DND-41 (cell line): ENCODE measurements at regions not wholly inside any gene's neighbourhood (a gene's known extent, or its start where the extent isn't known, plus 50 kb on each side); places are given as distances from the start of the nearest gene placed in this dataset.

Source experiments
- ATAC-seq: fragments of 200-7000 bp; cut with Tn5 transposase; 3 replicates; pipeline ENCODE4 v1.9.1; 2021; ENCODE audit warnings: low read depth; ENCODE audit not compliant: insufficient read depth
- DNase-seq: peaks from one replicate; pipeline ENCODE4 v3.0.0-alpha.2; 2020
- H2AFZ ChIP-seq: 2 replicates; pipeline ENCODE4 v1.6.0; 2012; ENCODE audit warnings: low read depth, low read length
- H3K27ac ChIP-seq: 2 replicates; pipeline ENCODE4 v1.5.1; 2012; ENCODE audit warnings: low read length, inconsistent platforms
- H3K27me3 ChIP-seq: fragments of 200-600 bp; sonication (generic); 2 replicates; pipeline ENCODE4 v1.6.0; 2012; ENCODE audit warnings: low read length, mild to moderate bottlenecking, inconsistent platforms; ENCODE audit not compliant: insufficient read depth, poor library complexity
- H3K36me3 ChIP-seq: 2 replicates; pipeline ENCODE4 v1.5.1; 2012; ENCODE audit warnings: low read length, inconsistent platforms; ENCODE audit not compliant: insufficient read depth
- H3K4me1 ChIP-seq: 2 replicates; pipeline ENCODE4 v1.5.1; 2012; ENCODE audit warnings: mild to moderate bottlenecking, low read length; ENCODE audit not compliant: insufficient read depth
- H3K4me2 ChIP-seq: 2 replicates; pipeline ENCODE4 v1.6.0; 2012; ENCODE audit warnings: mild to moderate bottlenecking, moderate library complexity, low read length, inconsistent platforms; ENCODE audit not compliant: insufficient read depth
- H3K4me3 ChIP-seq, 2 experiments: fragments of 200-600 bp in 1 of 2; shearing (Covaris generic) in 1 of 2; 2 replicates each; pipeline ENCODE4 v1.5.1; 2012 to 2016; ENCODE audit warnings: inconsistent platforms in 2 of 2, low read length in 2 of 2, mild to moderate bottlenecking in 2 of 2, low read depth in 1 of 2, moderate library complexity in 1 of 2
- H3K79me2 ChIP-seq: 2 replicates; pipeline ENCODE4 v1.6.0; 2012; ENCODE audit warnings: low read length, inconsistent platforms; ENCODE audit not compliant: insufficient read depth
- H3K9ac ChIP-seq: 2 replicates; pipeline ENCODE4 v1.6.0; 2012; ENCODE audit warnings: low read depth, mild to moderate bottlenecking, inconsistent platforms, low read length, moderate library complexity
- H3K9me3 ChIP-seq: 2 replicates; pipeline ENCODE4 v1.5.1; 2012; ENCODE audit warnings: low read length, moderate library complexity, mild to moderate bottlenecking, inconsistent platforms; ENCODE audit not compliant: insufficient read depth, severe bottlenecking
- H4K20me1 ChIP-seq: 2 replicates; pipeline ENCODE4 v1.6.0; 2012; ENCODE audit warnings: low read length; ENCODE audit not compliant: insufficient read depth
- EZH2 ChIP-seq: IDR thresholded peaks from 3 replicates; pipeline ENCODE4 v1.6.1; 2012; ENCODE audit warnings: borderline replicate concordance, low read depth, mild to moderate bottlenecking, moderate library complexity, low read length, inconsistent platforms; ENCODE audit not compliant: severe bottlenecking
- TF ChIP-seq, protein P1 (sequence below): IDR thresholded peaks from 2 replicates; pipeline ENCODE4 v1.5.1; 2012; ENCODE audit warnings: borderline replicate concordance, low read length, moderate library complexity, mild to moderate bottlenecking; ENCODE audit not compliant: poor library complexity, severe bottlenecking; ENCODE audit errors: extremely low read depth

DNA sequence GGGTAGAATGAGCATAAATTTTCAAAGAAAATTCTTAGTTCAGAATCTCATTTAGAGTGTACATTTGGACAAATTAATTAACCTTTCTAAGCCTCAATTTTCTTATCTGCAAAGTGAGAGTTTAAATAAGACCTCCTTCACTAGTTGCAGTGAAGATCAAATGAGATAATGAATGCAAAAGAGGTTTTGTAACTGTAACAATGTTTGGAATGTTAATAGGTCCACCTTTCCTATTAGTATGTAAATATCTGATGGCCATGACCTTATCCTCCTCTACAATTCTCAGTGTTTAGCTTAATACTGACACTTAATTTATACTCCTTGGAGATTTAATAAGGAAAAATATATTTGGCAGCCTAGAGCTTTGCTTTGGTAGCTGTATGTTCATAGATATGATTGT, 138.8 kb downstream of the GABRG1 start:
- no peak for DNase-seq
- H3K79me2 ChIP-seq = no peaks in the 10 kb centered on the region

DNA sequence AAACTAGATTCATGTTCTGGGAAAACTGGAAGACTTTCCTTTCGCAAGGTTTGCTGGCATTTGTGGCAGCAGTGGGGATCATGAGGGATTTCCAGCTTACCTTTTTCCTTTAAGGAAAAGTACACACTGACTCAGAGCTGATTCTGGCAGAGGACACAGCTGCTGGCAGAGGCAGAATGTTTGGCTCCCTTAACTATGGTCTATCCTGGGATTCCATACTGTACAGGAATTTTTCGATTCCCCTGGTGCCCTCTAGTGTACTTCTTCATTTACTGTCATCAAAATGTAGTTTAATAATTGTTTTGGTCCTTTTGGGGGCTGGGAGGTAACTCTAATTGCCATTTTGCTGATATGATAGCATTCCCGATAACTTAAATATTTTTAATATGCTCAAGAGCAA, 152.7 kb downstream of the GABRG1 start:
- Histone ChIP-seq H3K9ac (no peak overlapping the region), H3K4me1 (no peaks in the 10 kb centered on the region), H3K79me2 (no peaks in the 10 kb centered on the region), H2AFZ (no peak overlapping the region), H3K27ac (no peak overlapping the region), H3K9me3 (peaks cover 11% of the 10 kb centered on the region), H3K4me2 (no peak overlapping the region), H3K27me3 (no peaks in the 10 kb centered on the region), H4K20me1 (no peaks in the 10 kb centered on the region), H3K4me3 (no peak overlapping the region), H3K36me3 (no peaks in the 10 kb centered on the region)
- DNase-seq (no peak), ATAC-seq (no peak)
- TF ChIP-seq, protein P1, sequence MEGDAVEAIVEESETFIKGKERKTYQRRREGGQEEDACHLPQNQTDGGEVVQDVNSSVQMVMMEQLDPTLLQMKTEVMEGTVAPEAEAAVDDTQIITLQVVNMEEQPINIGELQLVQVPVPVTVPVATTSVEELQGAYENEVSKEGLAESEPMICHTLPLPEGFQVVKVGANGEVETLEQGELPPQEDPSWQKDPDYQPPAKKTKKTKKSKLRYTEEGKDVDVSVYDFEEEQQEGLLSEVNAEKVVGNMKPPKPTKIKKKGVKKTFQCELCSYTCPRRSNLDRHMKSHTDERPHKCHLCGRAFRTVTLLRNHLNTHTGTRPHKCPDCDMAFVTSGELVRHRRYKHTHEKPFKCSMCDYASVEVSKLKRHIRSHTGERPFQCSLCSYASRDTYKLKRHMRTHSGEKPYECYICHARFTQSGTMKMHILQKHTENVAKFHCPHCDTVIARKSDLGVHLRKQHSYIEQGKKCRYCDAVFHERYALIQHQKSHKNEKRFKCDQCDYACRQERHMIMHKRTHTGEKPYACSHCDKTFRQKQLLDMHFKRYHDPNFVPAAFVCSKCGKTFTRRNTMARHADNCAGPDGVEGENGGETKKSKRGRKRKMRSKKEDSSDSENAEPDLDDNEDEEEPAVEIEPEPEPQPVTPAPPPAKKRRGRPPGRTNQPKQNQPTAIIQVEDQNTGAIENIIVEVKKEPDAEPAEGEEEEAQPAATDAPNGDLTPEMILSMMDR = no peak
- TF ChIP-seq EZH2 = no peak

More for the DNA sequence above, 138.8 kb downstream of the GABRG1 start:
- TF ChIP-seq, protein P1 = no peak
- TF ChIP-seq EZH2 = no peak
- H4K20me1 ChIP-seq = no peaks in the 10 kb centered on the region
- no peak overlapping the region for H3K4me2 ChIP-seq
- H3K9me3 ChIP-seq = no peaks in the 10 kb centered on the region
- H3K4me3 ChIP-seq = no peak overlapping the region
- ATAC-seq = no peak
- no peaks in the 10 kb centered on the region for H3K27me3 ChIP-seq
- H3K4me1 ChIP-seq = no peaks in the 10 kb centered on the region
- no peak overlapping the region for H2AFZ ChIP-seq
- H3K27ac ChIP-seq = no peak overlapping the region
- no peaks in the 10 kb centered on the region for H3K36me3 ChIP-seq
- H3K9ac ChIP-seq = no peak overlapping the region

DNA sequence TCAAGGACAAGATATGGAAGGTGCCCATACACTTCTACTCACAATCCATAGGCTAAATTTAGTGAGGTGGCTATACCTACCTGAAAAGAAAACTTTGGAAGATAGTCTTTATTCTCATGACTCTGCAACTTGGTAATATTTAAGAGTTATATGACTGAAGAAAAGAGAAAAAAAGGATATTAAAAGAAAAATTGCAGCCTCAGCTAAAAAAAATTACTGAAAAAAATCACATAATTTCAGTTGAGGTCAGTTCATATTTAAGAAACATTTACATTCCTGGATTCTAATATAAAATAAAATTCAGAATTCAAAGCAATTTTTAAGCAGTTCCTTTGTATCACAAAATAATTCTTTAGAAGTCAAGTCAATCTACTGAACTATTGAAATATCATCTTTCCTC, 166.5 kb downstream of the GABRG1 start:
- H3K36me3 ChIP-seq = no peaks in the 10 kb centered on the region
- no peak overlapping the region for H3K4me3 ChIP-seq
- ATAC-seq = no peak
- H2AFZ ChIP-seq = no peak overlapping the region
- H3K9me3 ChIP-seq = no peaks in the 10 kb centered on the region
- H3K27me3 ChIP-seq = no peaks in the 10 kb centered on the region
- no peaks in the 10 kb centered on the region for H3K79me2 ChIP-seq
- H4K20me1 ChIP-seq = no peaks in the 10 kb centered on the region
- no peaks in the 10 kb centered on the region for H3K4me1 ChIP-seq
- TF ChIP-seq, protein P1 = no peak
- no peak for TF ChIP-seq EZH2
- no peak overlapping the region for H3K4me2 ChIP-seq
- no peak overlapping the region for H3K9ac ChIP-seq
- DNase-seq = no peak
- no peak overlapping the region for H3K27ac ChIP-seq

DNA sequence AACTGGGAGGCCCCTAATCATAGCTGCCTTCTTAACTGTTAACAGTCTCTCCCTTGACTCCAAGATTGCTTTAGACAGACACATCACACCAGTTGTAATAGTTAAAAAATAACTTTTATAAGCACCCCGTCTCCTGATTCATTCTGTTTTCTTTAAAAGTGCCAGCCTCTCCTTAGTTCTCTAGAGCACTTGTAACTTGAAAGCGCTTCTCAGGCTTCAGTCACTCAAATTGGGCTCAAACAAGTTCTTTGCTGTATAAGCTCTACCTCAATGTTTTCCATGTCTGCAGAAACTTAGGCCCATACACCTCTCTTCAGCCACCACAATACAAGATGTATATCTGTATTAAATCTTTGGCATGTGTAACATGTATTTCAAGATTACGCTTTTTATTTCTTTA, 169.6 kb downstream of the GABRG1 start:
- Histone ChIP-seq H3K27me3 (no peaks in the 10 kb centered on the region), H3K4me1 (no peaks in the 10 kb centered on the region), H3K36me3 (no peaks in the 10 kb centered on the region), H2AFZ (no peak overlapping the region), H3K4me3 (no peak overlapping the region), H3K9ac (no peak overlapping the region), H3K9me3 (no peaks in the 10 kb centered on the region), H3K27ac (no peak overlapping the region), H3K4me2 (no peak overlapping the region), H3K79me2 (no peaks in the 10 kb centered on the region), H4K20me1 (no peaks in the 10 kb centered on the region)
- TF ChIP-seq EZH2 = no peak
- TF ChIP-seq, protein P1 = no peak
- DNase-seq (no peak), ATAC-seq (no peak)
